ENCODE measurements at regions not wholly inside any gene's neighbourhood (a gene's known extent, or its start where the extent isn't known, plus 50 kb on each side); places are given as distances from the start of the nearest gene placed in this dataset.

GRCh38 chr15:29890336-29891095, 68.2 kb upstream of the TJP1 start:
- Mint-ChIP-seq H3K4me3 (no peak overlapping the region), H3K36me3 (ENCODE audit: low read depth) (no peaks in the 10 kb centered on the region), H3K27ac (no peak overlapping the region), H3K4me1 (no peaks in the 10 kb centered on the region), H3K27me3 (peaks cover 23% of the 10 kb centered on the region)
- H3K9me3 ChIP-seq (ENCODE audit: control insufficient read depth, low read length, poor library complexity, severe bottlenecking): no peaks in the 10 kb centered on the region
- no peak for ATAC-seq
- DNase-seq: no peak

GRCh38 chr15:29889542-29890329, 67.5 kb upstream of the TJP1 start:
- H3K36me3 Mint-ChIP-seq (ENCODE audit: low read depth): no peaks in the 10 kb centered on the region
- no peak for ATAC-seq
- no peak for DNase-seq
- no peak overlapping the region for H3K4me3 Mint-ChIP-seq
- H3K27ac Mint-ChIP-seq: no peak overlapping the region
- no peaks in the 10 kb centered on the region for H3K4me1 Mint-ChIP-seq
- peaks cover 30% of the 10 kb centered on the region for H3K27me3 Mint-ChIP-seq
- H3K9me3 ChIP-seq (ENCODE audit: control insufficient read depth, low read length, poor library complexity, severe bottlenecking): no peaks in the 10 kb centered on the region

GRCh38 chr15:29888646-29889045, 66.4 kb upstream of the TJP1 start:
- Mint-ChIP-seq H3K36me3 (ENCODE audit: low read depth) (no peaks in the 10 kb centered on the region), H3K27me3 (peaks cover 38% of the 10 kb centered on the region), H3K27ac (no peak overlapping the region), H3K4me3 (no peak overlapping the region), H3K4me1 (no peaks in the 10 kb centered on the region)
- ATAC-seq (no peak), DNase-seq (no peak)
- H3K9me3 ChIP-seq (ENCODE audit: control insufficient read depth, low read length, poor library complexity, severe bottlenecking): no peaks in the 10 kb centered on the region

GRCh38 chr15:29887721-29888120, 65.5 kb upstream of the TJP1 start:
- no peak for ATAC-seq
- Mint-ChIP-seq H3K27me3 (peaks cover 46% of the 10 kb centered on the region), H3K4me1 (no peaks in the 10 kb centered on the region)

GRCh38 chr15:29885183-29885582, 62.9 kb upstream of the TJP1 start:
- H3K27ac Mint-ChIP-seq: no peak overlapping the region
- no peak overlapping the region for H3K4me3 Mint-ChIP-seq
- DNase-seq (no peak), ATAC-seq (no peak)
- H3K36me3 Mint-ChIP-seq (ENCODE audit: low read depth): no peaks in the 10 kb centered on the region
- no peaks in the 10 kb centered on the region for H3K4me1 Mint-ChIP-seq
- H3K9me3 ChIP-seq (ENCODE audit: control insufficient read depth, low read length, poor library complexity, severe bottlenecking): no peaks in the 10 kb centered on the region
- H3K27me3 Mint-ChIP-seq: peaks cover 62% of the 10 kb centered on the region

More at GRCh38 chr15:29887721-29888120, 65.5 kb upstream of the TJP1 start:
- H3K9me3 ChIP-seq (ENCODE audit: control insufficient read depth, low read length, poor library complexity, severe bottlenecking): no peaks in the 10 kb centered on the region
- DNase-seq: no peak
- no peak overlapping the region for H3K27ac Mint-ChIP-seq
- no peaks in the 10 kb centered on the region for H3K36me3 Mint-ChIP-seq (ENCODE audit: low read depth)
- no peak overlapping the region for H3K4me3 Mint-ChIP-seq

GRCh38 chr15:29883126-29883525, 60.9 kb upstream of the TJP1 start:
- Mint-ChIP-seq H3K27me3 (peaks cover 56% of the 10 kb centered on the region), H3K27ac (no peak overlapping the region)

GRCh38 chr15:29880886-29881285, 58.6 kb upstream of the TJP1 start:
- ATAC-seq: no peak
- H3K27me3 Mint-ChIP-seq: peaks cover 50% of the 10 kb centered on the region

More at GRCh38 chr15:29883126-29883525, 60.9 kb upstream of the TJP1 start:
- DNase-seq (no peak), ATAC-seq (no peak)
- no peaks in the 10 kb centered on the region for H3K4me1 Mint-ChIP-seq
- no peaks in the 10 kb centered on the region for H3K9me3 ChIP-seq (ENCODE audit: control insufficient read depth, low read length, poor library complexity, severe bottlenecking)
- no peak overlapping the region for H3K4me3 Mint-ChIP-seq
- no peaks in the 10 kb centered on the region for H3K36me3 Mint-ChIP-seq (ENCODE audit: low read depth)

GRCh38 chr15:29880341-29880740, 58.1 kb upstream of the TJP1 start:
- H3K36me3 Mint-ChIP-seq (ENCODE audit: low read depth): no peaks in the 10 kb centered on the region
- DNase-seq (no peak), ATAC-seq (no peak)
- no peak overlapping the region for H3K4me3 Mint-ChIP-seq
- no peaks in the 10 kb centered on the region for H3K4me1 Mint-ChIP-seq
- peaks cover 45% of the 10 kb centered on the region for H3K27me3 Mint-ChIP-seq
- no peaks in the 10 kb centered on the region for H3K9me3 ChIP-seq (ENCODE audit: control insufficient read depth, low read length, poor library complexity, severe bottlenecking)
- H3K27ac Mint-ChIP-seq: no peak overlapping the region

More at GRCh38 chr15:29880886-29881285, 58.6 kb upstream of the TJP1 start:
- Mint-ChIP-seq H3K4me1 (no peaks in the 10 kb centered on the region), H3K4me3 (no peak overlapping the region), H3K27ac (no peak overlapping the region), H3K36me3 (ENCODE audit: low read depth) (no peaks in the 10 kb centered on the region)
- DNase-seq: no peak
- H3K9me3 ChIP-seq (ENCODE audit: control insufficient read depth, low read length, poor library complexity, severe bottlenecking): no peaks in the 10 kb centered on the region

GRCh38 chr15:29874977-29875376, 52.7 kb upstream of the TJP1 start:
- DNase-seq: no peak
- ATAC-seq: no peak
- Mint-ChIP-seq H3K4me3 (no peak overlapping the region), H3K27ac (no peak overlapping the region), H3K4me1 (peaks cover 2% of the 10 kb centered on the region), H3K36me3 (ENCODE audit: low read depth) (no peaks in the 10 kb centered on the region), H3K27me3 (peaks cover 29% of the 10 kb centered on the region)
- no peaks in the 10 kb centered on the region for H3K9me3 ChIP-seq (ENCODE audit: control insufficient read depth, low read length, poor library complexity, severe bottlenecking)

- no peak overlapping the region for H3K27ac Mint-ChIP-seq
- H3K27me3 Mint-ChIP-seq: peaks cover 32% of the 10 kb centered on the region
- peaks cover 2% of the 10 kb centered on the region for H3K4me1 Mint-ChIP-seq
- no peak for DNase-seq
- ATAC-seq: no peak
- H3K4me3 Mint-ChIP-seq: no peak overlapping the region
- H3K9me3 ChIP-seq (ENCODE audit: control insufficient read depth, low read length, poor library complexity, severe bottlenecking): no peaks in the 10 kb centered on the region
- no peaks in the 10 kb centered on the region for H3K36me3 Mint-ChIP-seq (ENCODE audit: low read depth)
These were observed 51.7 kb upstream of the TJP1 start for GRCh38 chr15:29873947-29874411.

- H3K27ac Mint-ChIP-seq: no peak overlapping the region
- H3K4me1 Mint-ChIP-seq: peaks cover 2% of the 10 kb centered on the region
- no peak for DNase-seq
- no peak overlapping the region for H3K4me3 Mint-ChIP-seq
- no peaks in the 10 kb centered on the region for H3K9me3 ChIP-seq (ENCODE audit: control insufficient read depth, low read length, poor library complexity, severe bottlenecking)
- H3K27me3 Mint-ChIP-seq: peaks cover 38% of the 10 kb centered on the region
- no peak for ATAC-seq
- H3K36me3 Mint-ChIP-seq (ENCODE audit: low read depth): no peaks in the 10 kb centered on the region
These were observed 51.0 kb upstream of the TJP1 start for GRCh38 chr15:29873264-29873663.

GRCh38 chr15:29872716-29873115, 50.4 kb upstream of the TJP1 start:
- ATAC-seq (no peak), DNase-seq (no peak)
- H3K27ac Mint-ChIP-seq: no peak overlapping the region
- H3K4me1 Mint-ChIP-seq: peaks cover 2% of the 10 kb centered on the region
- peaks cover 43% of the 10 kb centered on the region for H3K27me3 Mint-ChIP-seq
- no peaks in the 10 kb centered on the region for H3K9me3 ChIP-seq (ENCODE audit: control insufficient read depth, low read length, poor library complexity, severe bottlenecking)
- no peak overlapping the region for H3K4me3 Mint-ChIP-seq
- H3K36me3 Mint-ChIP-seq (ENCODE audit: low read depth): no peaks in the 10 kb centered on the region

Data from T-helper 17 cell (primary cell).